Neural cell (in vitro differentiated cells): ENCODE measurements at regions not wholly inside any gene's neighbourhood (a gene's known extent, or its start where the extent isn't known, plus 50 kb on each side); places are given as distances from the start of the nearest gene placed in this dataset.

ENCODE experiments used
- EP300 ChIP-seq: fragments of 450-650 bp; conservative IDR thresholded peaks from 2 replicates; pipeline ENCODE4 v1.6.1; 2014; ENCODE audit warnings: antibody characterized with exemption, mild to moderate bottlenecking, moderate library complexity; ENCODE audit not compliant: poor library complexity, severe bottlenecking
- MXI1 ChIP-seq: fragments of 450-650 bp; conservative IDR thresholded peaks from 2 replicates; pipeline ENCODE4 v1.6.1; 2014; ENCODE audit warnings: antibody characterized with exemption, mild to moderate bottlenecking; ENCODE audit not compliant: poor library complexity, severe bottlenecking
- POLR2AphosphoS5 ChIP-seq: IDR thresholded peaks from 2 replicates; pipeline ENCODE4 v1.6.1; 2012
- TAF1 ChIP-seq: IDR thresholded peaks from 2 replicates; pipeline ENCODE4 v1.6.1; 2012; ENCODE audit warnings: low read depth
- TF ChIP-seq, protein P1 (sequence below): fragments of 450-650 bp; IDR thresholded peaks from 2 replicates; pipeline ENCODE4 v1.5.1; 2014; ENCODE audit warnings: antibody characterized with exemption, mild to moderate bottlenecking, moderate library complexity; ENCODE audit not compliant: poor library complexity, severe bottlenecking

DNA sequence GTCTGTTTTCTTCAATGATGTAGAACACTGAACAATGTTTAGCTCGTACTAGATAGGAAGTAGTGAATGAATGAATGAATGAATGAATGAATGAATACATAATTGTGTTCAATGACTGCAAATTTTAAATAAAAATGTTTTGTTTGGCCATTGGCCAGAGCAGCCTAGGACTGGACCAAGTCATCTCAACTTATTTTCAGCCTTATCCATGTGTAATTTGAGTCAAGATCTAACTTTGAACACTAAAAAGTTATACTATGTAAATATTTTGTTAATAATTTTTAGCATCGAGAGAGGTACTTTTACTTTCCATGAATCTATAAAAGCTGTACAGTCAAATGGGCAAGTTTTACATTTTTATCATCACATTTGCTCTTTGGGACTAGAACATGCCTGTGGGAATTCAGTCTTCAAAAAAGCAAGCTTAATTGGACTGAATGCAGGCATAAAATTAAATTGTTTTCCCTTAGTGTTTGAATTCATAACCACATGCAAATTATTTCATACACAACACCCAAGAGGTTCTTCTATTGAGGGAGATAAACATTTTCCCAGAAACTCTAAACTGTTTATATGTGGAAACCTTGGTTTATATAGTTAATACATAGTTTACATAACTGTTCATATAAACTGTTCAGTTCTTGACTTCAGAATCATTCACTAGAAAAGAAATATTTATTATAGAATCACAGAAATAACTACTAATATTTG is 222.1 kb upstream of the ANO3 start:
- TF ChIP-seq, protein P1, sequence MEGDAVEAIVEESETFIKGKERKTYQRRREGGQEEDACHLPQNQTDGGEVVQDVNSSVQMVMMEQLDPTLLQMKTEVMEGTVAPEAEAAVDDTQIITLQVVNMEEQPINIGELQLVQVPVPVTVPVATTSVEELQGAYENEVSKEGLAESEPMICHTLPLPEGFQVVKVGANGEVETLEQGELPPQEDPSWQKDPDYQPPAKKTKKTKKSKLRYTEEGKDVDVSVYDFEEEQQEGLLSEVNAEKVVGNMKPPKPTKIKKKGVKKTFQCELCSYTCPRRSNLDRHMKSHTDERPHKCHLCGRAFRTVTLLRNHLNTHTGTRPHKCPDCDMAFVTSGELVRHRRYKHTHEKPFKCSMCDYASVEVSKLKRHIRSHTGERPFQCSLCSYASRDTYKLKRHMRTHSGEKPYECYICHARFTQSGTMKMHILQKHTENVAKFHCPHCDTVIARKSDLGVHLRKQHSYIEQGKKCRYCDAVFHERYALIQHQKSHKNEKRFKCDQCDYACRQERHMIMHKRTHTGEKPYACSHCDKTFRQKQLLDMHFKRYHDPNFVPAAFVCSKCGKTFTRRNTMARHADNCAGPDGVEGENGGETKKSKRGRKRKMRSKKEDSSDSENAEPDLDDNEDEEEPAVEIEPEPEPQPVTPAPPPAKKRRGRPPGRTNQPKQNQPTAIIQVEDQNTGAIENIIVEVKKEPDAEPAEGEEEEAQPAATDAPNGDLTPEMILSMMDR: no peak
- TF ChIP-seq MXI1 (no peak), TAF1 (no peak), POLR2AphosphoS5 (no peak), EP300 (no peak)
